ENCODE measurements at regions not wholly inside any gene's neighbourhood (a gene's known extent, or its start where the extent isn't known, plus 50 kb on each side); places are given as distances from the start of the nearest gene placed in this dataset.

GRCh38 chr16:13558752-13559151, 361.2 kb upstream of the ERCC4 start:
- TF ChIP-seq PRDM4 (tag by site-specific recombination; IDR thresholded peaks at IDR 0.05) (no peak), CTCF (tag by site-specific recombination; IDR thresholded peaks at IDR 0.05) (no peak), REST (tag by site-specific recombination; IDR thresholded peaks at IDR 0.05) (no peak), ZNF510 (tag by site-specific recombination; IDR thresholded peaks at IDR 0.05; ENCODE audit: insufficient replicate concordance) (no peak), IKZF3 (tag by site-specific recombination; IDR thresholded peaks at IDR 0.05) (no peak), ZFP3 (tag by site-specific recombination; IDR thresholded peaks at IDR 0.05; ENCODE audit: low read depth) (no peak), YY1 (tag by site-specific recombination; IDR thresholded peaks at IDR 0.05) (no peak)
- TF ChIP-seq, protein P1, sequence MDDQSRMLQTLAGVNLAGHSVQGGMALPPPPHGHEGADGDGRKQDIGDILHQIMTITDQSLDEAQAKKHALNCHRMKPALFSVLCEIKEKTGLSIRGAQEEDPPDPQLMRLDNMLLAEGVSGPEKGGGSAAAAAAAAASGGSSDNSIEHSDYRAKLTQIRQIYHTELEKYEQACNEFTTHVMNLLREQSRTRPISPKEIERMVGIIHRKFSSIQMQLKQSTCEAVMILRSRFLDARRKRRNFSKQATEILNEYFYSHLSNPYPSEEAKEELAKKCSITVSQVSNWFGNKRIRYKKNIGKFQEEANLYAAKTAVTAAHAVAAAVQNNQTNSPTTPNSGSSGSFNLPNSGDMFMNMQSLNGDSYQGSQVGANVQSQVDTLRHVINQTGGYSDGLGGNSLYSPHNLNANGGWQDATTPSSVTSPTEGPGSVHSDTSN (CRISPR knock-in tag; IDR thresholded peaks at IDR 0.05): no peak
- TF ChIP-seq, protein P2, sequence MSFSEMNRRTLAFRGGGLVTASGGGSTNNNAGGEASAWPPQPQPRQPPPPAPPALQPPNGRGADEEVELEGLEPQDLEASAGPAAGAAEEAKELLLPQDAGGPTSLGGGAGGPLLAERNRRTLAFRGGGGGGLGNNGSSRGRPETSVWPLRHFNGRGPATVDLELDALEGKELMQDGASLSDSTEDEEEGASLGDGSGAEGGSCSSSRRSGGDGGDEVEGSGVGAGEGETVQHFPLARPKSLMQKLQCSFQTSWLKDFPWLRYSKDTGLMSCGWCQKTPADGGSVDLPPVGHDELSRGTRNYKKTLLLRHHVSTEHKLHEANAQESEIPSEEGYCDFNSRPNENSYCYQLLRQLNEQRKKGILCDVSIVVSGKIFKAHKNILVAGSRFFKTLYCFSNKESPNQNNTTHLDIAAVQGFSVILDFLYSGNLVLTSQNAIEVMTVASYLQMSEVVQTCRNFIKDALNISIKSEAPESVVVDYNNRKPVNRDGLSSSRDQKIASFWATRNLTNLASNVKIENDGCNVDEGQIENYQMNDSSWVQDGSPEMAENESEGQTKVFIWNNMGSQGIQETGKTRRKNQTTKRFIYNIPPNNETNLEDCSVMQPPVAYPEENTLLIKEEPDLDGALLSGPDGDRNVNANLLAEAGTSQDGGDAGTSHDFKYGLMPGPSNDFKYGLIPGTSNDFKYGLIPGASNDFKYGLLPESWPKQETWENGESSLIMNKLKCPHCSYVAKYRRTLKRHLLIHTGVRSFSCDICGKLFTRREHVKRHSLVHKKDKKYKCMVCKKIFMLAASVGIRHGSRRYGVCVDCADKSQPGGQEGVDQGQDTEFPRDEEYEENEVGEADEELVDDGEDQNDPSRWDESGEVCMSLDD (tag by site-specific recombination; IDR thresholded peaks at IDR 0.05): no peak
